Endothelial cell of umbilical vein (primary cell): ENCODE measurements at regions not wholly inside any gene's neighbourhood (a gene's known extent, or its start where the extent isn't known, plus 50 kb on each side); places are given as distances from the start of the nearest gene placed in this dataset.

ENCODE experiments used
- BruUV-seq: library from RNA; stranded (reverse); fragments of 400-500 nt; replicated peaks from 2 replicates; lab custom pipeline; 2021; lab: Mats Ljungman, UMichigan
- CTCF ChIA-PET: fragments of 300-600, 350-600 bp; sonication (Branson Sonifier 250); formaldehyde crosslinking; loops from one replicate; lab custom pipeline; 2021; ENCODE audit warnings: antibody characterized with exemption, inconsistent platforms; lab: Charles Lee
- POLR2A ChIA-PET: fragments of 300-600, 350-600 bp; sonication (Branson Sonifier 250); formaldehyde crosslinking; loops from one replicate; lab custom pipeline; 2021; ENCODE audit warnings: antibody characterized with exemption, inconsistent platforms; lab: Charles Lee
- DNase-seq: peaks from one replicate; pipeline ENCODE4 v3.0.0-alpha.2; 2011; ENCODE audit warnings: low read depth, low spot score
- FAIRE-seq: peaks from 2 replicates; lab custom pipeline; 2011; peaks lifted over from hg19 to GRCh38; lab: Jason Lieb, UNC
- H2AFZ ChIP-seq: 2 replicates; pipeline ENCODE4 v1.6.0; 2012; ENCODE audit warnings: low read depth, low read length, control low read depth, inconsistent platforms
- H3K27ac ChIP-seq: 2 replicates; pipeline ENCODE4 v1.5.1; 2011; ENCODE audit warnings: low read depth, mild to moderate bottlenecking, control low read depth, low read length, moderate library complexity; ENCODE audit not compliant: insufficient read depth
- H3K27me3 ChIP-seq, 2 experiments: 2 replicates each; pipeline versions ENCODE4 v1.6.0 to v1.6.1; 2011; ENCODE audit warnings: low read length in 2 of 2, mixed read lengths in 1 of 2; ENCODE audit not compliant: control insufficient read depth in 2 of 2, insufficient read depth in 2 of 2
- H3K36me3 ChIP-seq, 2 experiments: 2 replicates in 1 of 2; 3 replicates in 1 of 2; pipeline ENCODE4 v1.5.1; 2011; ENCODE audit warnings: low read length in 2 of 2, mild to moderate bottlenecking in 1 of 2, moderate library complexity in 1 of 2; ENCODE audit not compliant: control insufficient read depth in 2 of 2, insufficient read depth in 2 of 2; ENCODE audit errors: extremely low read depth in 1 of 2
- H3K4me1 ChIP-seq: 3 replicates; pipeline ENCODE4 v1.5.1; 2011; ENCODE audit warnings: mild to moderate bottlenecking, low read length; ENCODE audit not compliant: control insufficient read depth, insufficient read depth; ENCODE audit errors: extremely low read depth
- H3K4me2 ChIP-seq: 2 replicates; pipeline ENCODE4 v1.6.1; 2011; ENCODE audit warnings: low read length, control low read depth, mixed read lengths; ENCODE audit not compliant: insufficient read depth
- H3K4me3 ChIP-seq, 3 experiments: fragments of 200-600 bp in 1 of 3; sonication (generic), shearing (Covaris generic) in 1 of 3; replicated peaks in 1 of 3; 2 replicates each; pipeline ENCODE4 v1.5.1; 2011 to 2016; ENCODE audit warnings: control low read depth in 3 of 3, low read length in 3 of 3, mild to moderate bottlenecking in 2 of 3, inconsistent platforms in 1 of 3, low read depth in 1 of 3, moderate library complexity in 1 of 3; ENCODE audit not compliant: insufficient read depth in 1 of 3
- H3K79me2 ChIP-seq: 2 replicates; pipeline ENCODE4 v1.6.0; 2012; ENCODE audit warnings: low read length, inconsistent platforms; ENCODE audit not compliant: control insufficient read depth, insufficient read depth
- H3K9ac ChIP-seq: replicated peaks from 2 replicates; pipeline ENCODE3; 2011; ENCODE audit warnings: low read length, control low read depth; ENCODE audit not compliant: insufficient read depth; ENCODE audit errors: extremely low read depth
- H3K9me1 ChIP-seq: replicated peaks from 3 replicates; pipeline ENCODE4 v1.6.0; 2011; ENCODE audit warnings: mild to moderate bottlenecking, low read length; ENCODE audit not compliant: control insufficient read depth, insufficient read depth; ENCODE audit errors: extremely low read depth
- H3K9me3 ChIP-seq: replicated peaks from 2 replicates; pipeline ENCODE4 v1.5.1; 2012; ENCODE audit warnings: low read length, inconsistent platforms; ENCODE audit not compliant: control insufficient read depth, insufficient read depth
- H4K20me1 ChIP-seq: replicated peaks from 2 replicates; pipeline ENCODE3; 2011; ENCODE audit warnings: mild to moderate bottlenecking, low read length; ENCODE audit not compliant: control insufficient read depth, insufficient read depth; ENCODE audit errors: extremely low read depth
- CTCF ChIP-seq, 2 donors: IDR thresholded peaks; 1 replicate in 1 of 2; 2 replicates in 1 of 2; pipeline ENCODE4 v1.5.1; 2011; ENCODE audit warnings: low read length in 2 of 2, mild to moderate bottlenecking in 2 of 2, moderate library complexity in 2 of 2, control low read depth in 1 of 2, inconsistent platforms in 1 of 2, low read depth in 1 of 2; ENCODE audit not compliant: insufficient read depth in 1 of 2; ENCODE audit errors: extremely low read depth in 1 of 2
- EZH2 ChIP-seq: IDR thresholded peaks from 2 replicates; pipeline ENCODE4 v1.6.1; 2012; ENCODE audit warnings: borderline replicate concordance, low read depth, mild to moderate bottlenecking, moderate library complexity, low read length, inconsistent platforms; ENCODE audit not compliant: severe bottlenecking
- FOS ChIP-seq: IDR thresholded peaks from 2 replicates; pipeline ENCODE4 v1.6.1; 2011; ENCODE audit warnings: mild to moderate bottlenecking, low read length, moderate library complexity, borderline replicate concordance; ENCODE audit not compliant: insufficient read depth
- GATA2 ChIP-seq: IDR thresholded peaks from 2 replicates; pipeline ENCODE4 v1.7.0; 2011; ENCODE audit warnings: low read depth, mild to moderate bottlenecking, moderate library complexity, mixed read lengths, low read length; ENCODE audit not compliant: insufficient read length, insufficient read depth
- JUN ChIP-seq: IDR thresholded peaks from 2 replicates; pipeline ENCODE4 v1.6.1; 2011; ENCODE audit warnings: borderline replicate concordance, low read depth; ENCODE audit not compliant: insufficient read length, insufficient read depth
- MYC ChIP-seq: IDR thresholded peaks from one replicate; pipeline ENCODE4 v1.6.1; 2011; ENCODE audit warnings: mild to moderate bottlenecking, low read depth, low read length
- POLR2A ChIP-seq: IDR thresholded peaks from 2 replicates; pipeline ENCODE4 v1.6.1; 2012; ENCODE audit warnings: low read depth, mild to moderate bottlenecking, control low read depth, low read length
- POLR2AphosphoS5 ChIP-seq: IDR thresholded peaks from 2 replicates; pipeline ENCODE4 v1.6.1; 2012; ENCODE audit warnings: low read depth, mild to moderate bottlenecking, control low read depth, low read length, moderate library complexity; ENCODE audit not compliant: insufficient read depth
- dilution Hi-C: fragments of 300-500 bp; cut with MboI; formaldehyde crosslinking; loops from one replicate; pipeline ENCODE4 v1.15.0; 2019; ENCODE audit warnings: low sequenced_read_pairs; ENCODE audit not compliant: extremely low pct_ligation_motif_present
- intact Hi-C: fragments of 100-400 bp; cut with micrococcal nuclease; formaldehyde crosslinking; loops from one replicate; pipeline ENCODE4 v1.10.0; 2022
- TF ChIP-seq, protein P1 (sequence below): IDR thresholded peaks from 2 replicates; pipeline ENCODE4 v1.6.1; 2011; ENCODE audit not compliant: insufficient read depth, insufficient read length

DNA sequence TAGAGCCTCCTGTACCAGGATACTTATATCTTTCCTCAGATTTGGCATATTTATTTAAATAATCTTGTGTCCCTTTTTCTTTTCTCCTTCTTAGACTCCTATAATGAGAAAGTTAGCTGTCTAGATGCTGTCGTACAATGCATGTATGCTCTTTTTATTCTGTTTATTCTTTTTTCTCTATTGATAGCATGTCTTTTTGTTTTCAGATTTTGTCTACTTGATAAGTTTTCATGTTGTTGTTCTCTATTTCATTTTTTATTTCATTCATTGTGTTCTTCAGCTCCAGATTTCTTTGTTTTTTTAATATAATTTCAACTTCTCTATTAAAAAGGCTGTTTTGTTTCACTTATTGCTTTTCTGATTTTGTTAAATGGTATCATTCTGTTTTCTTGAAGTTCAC is 674.3 kb upstream of the POU3F3 start:
- TF ChIP-seq CTCF (IDR thresholded peaks at IDR 0.05; ENCODE audit: extremely low read depth in 1 of 2, insufficient read depth in 1 of 2, low read depth in 1 of 2, low read length in 2 of 2) (no peak), POLR2A (no peak), EZH2 (no peak), MYC (no peak), GATA2 (no peak), JUN (no peak), FOS (no peak), POLR2AphosphoS5 (no peak)
- TF ChIP-seq, protein P1, sequence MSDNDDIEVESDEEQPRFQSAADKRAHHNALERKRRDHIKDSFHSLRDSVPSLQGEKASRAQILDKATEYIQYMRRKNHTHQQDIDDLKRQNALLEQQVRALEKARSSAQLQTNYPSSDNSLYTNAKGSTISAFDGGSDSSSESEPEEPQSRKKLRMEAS = no peak
- Histone ChIP-seq H3K4me3 (no peak overlapping the region), H3K4me2 (no peak overlapping the region), H3K79me2 (no peaks in the 10 kb centered on the region), H3K9ac (no peak overlapping the region), H3K9me1 (no peaks in the 10 kb centered on the region), H3K36me3 (no peaks in the 10 kb centered on the region), H3K4me1 (no peaks in the 10 kb centered on the region), H4K20me1 (no peaks in the 10 kb centered on the region), H3K27ac (no peak overlapping the region), H3K9me3 (peaks cover 6% of the 10 kb centered on the region), H2AFZ (no peak overlapping the region), H3K27me3 (no peaks in the 10 kb centered on the region)
- DNase-seq (no peak), FAIRE-seq (no peak)
- POLR2A ChIA-PET = no interaction called here
- CTCF ChIA-PET = no interaction called here
- BruUV-seq = no TSS peak
- dilution Hi-C loops (no loop called here), intact Hi-C loops (no loop called here)
